Activated CD4-positive, alpha-beta T cell treated with anti-CD3 and anti-CD28 coated beads, Interleukin-2, amount 10 ng/mL, durations not matched to agents 7 days and 5 days (primary cell): ENCODE measurements at regions not wholly inside any gene's neighbourhood (a gene's known extent, or its start where the extent isn't known, plus 50 kb on each side); places are given as distances from the start of the nearest gene placed in this dataset.

Experiments
- CTCF ChIA-PET: fragments of 350-600 bp; sonication (Branson Sonifier 250); formaldehyde crosslinking; loops from one replicate; lab custom pipeline; 2021; ENCODE audit warnings: antibody characterized with exemption; lab: Charles Lee
- POLR2A ChIA-PET: fragments of 350-600 bp; sonication (Branson Sonifier 250); formaldehyde crosslinking; loops from one replicate; lab custom pipeline; 2021; ENCODE audit warnings: antibody characterized with exemption; lab: Charles Lee
- DNase-seq: peaks from one replicate; pipeline ENCODE4 v3.0.0-alpha.2; 2020
- H3K27ac Mint-ChIP-seq: one replicate; pipeline ENCODE4 v1.8.0; 2021; ENCODE audit warnings: mild to moderate bottlenecking, moderate library complexity, mixed read lengths
- H3K27me3 Mint-ChIP-seq: one replicate; pipeline ENCODE4 v1.8.0; 2021; ENCODE audit warnings: mixed read lengths
- H3K36me3 Mint-ChIP-seq: one replicate; pipeline ENCODE4 v1.8.0; 2021; ENCODE audit warnings: low read depth, mixed read lengths
- H3K4me1 Mint-ChIP-seq: one replicate; pipeline ENCODE4 v1.8.0; 2021; ENCODE audit warnings: mixed read lengths
- H3K4me3 Mint-ChIP-seq: one replicate; pipeline ENCODE4 v1.8.0; 2021; ENCODE audit warnings: mild to moderate bottlenecking, moderate library complexity, mixed read lengths
- H3K9me3 Mint-ChIP-seq: one replicate; pipeline ENCODE4 v1.8.0; 2021; ENCODE audit warnings: mixed read lengths

- Mint-ChIP-seq H3K27me3 (peaks cover 10% of the 10 kb centered on the region), H3K4me1 (peaks cover 5% of the 10 kb centered on the region), H3K4me3 (no peak overlapping the region), H3K9me3 (no peaks in the 10 kb centered on the region), H3K36me3 (no peaks in the 10 kb centered on the region), H3K27ac (no peak overlapping the region)
- ChIA-PET POLR2A (no interaction called here), CTCF (interaction anchor here (0.9 to 1.0 kb wide), 2 partner anchors 12 to 50 kb away, joined by 3 to 4 read pairs; no protein-coding TSS in a partner anchor)
- no peak for DNase-seq
These were observed 80.5 kb downstream of the CEBPB start for GRCh38 chr20:50271176-50271575.

GRCh38 chr20:50271612-50272011, 81.0 kb downstream of the CEBPB start:
- Mint-ChIP-seq H3K36me3 (no peaks in the 10 kb centered on the region), H3K27ac (no peak overlapping the region), H3K4me1 (peaks cover 4% of the 10 kb centered on the region), H3K9me3 (no peaks in the 10 kb centered on the region), H3K4me3 (no peak overlapping the region), H3K27me3 (peaks cover 10% of the 10 kb centered on the region)
- CTCF ChIA-PET = interaction anchor here (1.0 kb wide), 1 partner anchor 11 kb away, joined by 4 read pairs; no protein-coding TSS in a partner anchor
- POLR2A ChIA-PET = no interaction called here
- no peak for DNase-seq

GRCh38 chr20:50272030-50272723, 81.5 kb downstream of the CEBPB start:
- Mint-ChIP-seq H3K4me1 (peaks cover 4% of the 10 kb centered on the region), H3K36me3 (no peaks in the 10 kb centered on the region), H3K27ac (no peak overlapping the region), H3K4me3 (no peak overlapping the region), H3K9me3 (no peaks in the 10 kb centered on the region), H3K27me3 (peaks cover 14% of the 10 kb centered on the region)
- ChIA-PET CTCF (interaction anchor here (1.0 kb wide), 2 partner anchors 11 to 27 kb away, joined by 3 to 4 read pairs; no protein-coding TSS in a partner anchor), POLR2A (no interaction called here)
- DNase-seq = no peak

- ChIA-PET POLR2A (no interaction called here), CTCF (interaction anchor here (0.8 to 1.4 kb wide), 4 partner anchors 8 to 28 kb away, joined by 3 to 6 read pairs (median 3); no protein-coding TSS in a partner anchor)
- H3K27ac Mint-ChIP-seq = no peak overlapping the region
- H3K27me3 Mint-ChIP-seq = peaks cover 14% of the 10 kb centered on the region
- H3K9me3 Mint-ChIP-seq = no peaks in the 10 kb centered on the region
- H3K4me1 Mint-ChIP-seq = peaks cover 4% of the 10 kb centered on the region
- DNase-seq = no peak
- H3K36me3 Mint-ChIP-seq = no peaks in the 10 kb centered on the region
- no peak overlapping the region for H3K4me3 Mint-ChIP-seq
These were observed 82.3 kb downstream of the CEBPB start for GRCh38 chr20:50272724-50273446.

- H3K36me3 Mint-ChIP-seq = no peaks in the 10 kb centered on the region
- peaks cover 4% of the 10 kb centered on the region for H3K4me1 Mint-ChIP-seq
- CTCF ChIA-PET = interaction anchor here (0.8 to 1.4 kb wide), 4 partner anchors 8 to 29 kb away, joined by 3 to 6 read pairs (median 4); no protein-coding TSS in a partner anchor
- POLR2A ChIA-PET = interaction anchor here (0.8 kb wide), 1 partner anchor 90 kb away, joined by 4 read pairs; no protein-coding TSS in a partner anchor
- no peak overlapping the region for H3K4me3 Mint-ChIP-seq
- DNase-seq = no peak
- H3K9me3 Mint-ChIP-seq = no peaks in the 10 kb centered on the region
- peaks cover 15% of the 10 kb centered on the region for H3K27me3 Mint-ChIP-seq
- no peak overlapping the region for H3K27ac Mint-ChIP-seq
These were observed 83.2 kb downstream of the CEBPB start for GRCh38 chr20:50273601-50274491.

- H3K9me3 Mint-ChIP-seq = no peaks in the 10 kb centered on the region
- POLR2A ChIA-PET = interaction anchor here (0.8 kb wide), 1 partner anchor 89 kb away, joined by 4 read pairs; no protein-coding TSS in a partner anchor
- no peak for DNase-seq
- H3K4me3 Mint-ChIP-seq = no peak overlapping the region
- H3K27ac Mint-ChIP-seq = no peak overlapping the region
- H3K36me3 Mint-ChIP-seq = no peaks in the 10 kb centered on the region
- peaks cover 4% of the 10 kb centered on the region for H3K4me1 Mint-ChIP-seq
- CTCF ChIA-PET = interaction anchor here (0.6 to 1.2 kb wide), 5 partner anchors 10 to 475 kb away, joined by 3 to 6 read pairs (median 4); no protein-coding TSS in a partner anchor
- peaks cover 15% of the 10 kb centered on the region for H3K27me3 Mint-ChIP-seq
These were observed 84.2 kb downstream of the CEBPB start for GRCh38 chr20:50274570-50275430.

- Mint-ChIP-seq H3K36me3 (no peaks in the 10 kb centered on the region), H3K9me3 (no peaks in the 10 kb centered on the region), H3K4me3 (no peak overlapping the region), H3K27me3 (peaks cover 7% of the 10 kb centered on the region), H3K27ac (no peak overlapping the region), H3K4me1 (peaks cover under 1% of the 10 kb centered on the region)
- POLR2A ChIA-PET = no interaction called here
- no peak for DNase-seq
- CTCF ChIA-PET = interaction anchor here (1.0 to 1.2 kb wide), 4 partner anchors 9 to 190 kb away, joined by 3 to 6 read pairs (median 4); no protein-coding TSS in a partner anchor
These were observed 85.8 kb downstream of the CEBPB start for GRCh38 chr20:50276119-50277063.

GRCh38 chr20:50277064-50277415, 86.4 kb downstream of the CEBPB start:
- no peak overlapping the region for H3K27ac Mint-ChIP-seq
- DNase-seq = no peak
- H3K27me3 Mint-ChIP-seq = peaks cover 5% of the 10 kb centered on the region
- ChIA-PET CTCF (interaction anchor here (1.0 kb wide), 1 partner anchor 10 kb away, joined by 5 read pairs; no protein-coding TSS in a partner anchor), POLR2A (no interaction called here)
- H3K9me3 Mint-ChIP-seq = no peaks in the 10 kb centered on the region
- H3K4me3 Mint-ChIP-seq = no peak overlapping the region
- H3K36me3 Mint-ChIP-seq = no peaks in the 10 kb centered on the region
- H3K4me1 Mint-ChIP-seq = no peaks in the 10 kb centered on the region

- no peak for DNase-seq
- Mint-ChIP-seq H3K4me1 (peaks cover 2% of the 10 kb centered on the region), H3K9me3 (no peaks in the 10 kb centered on the region), H3K36me3 (no peaks in the 10 kb centered on the region), H3K27me3 (peaks cover 5% of the 10 kb centered on the region), H3K4me3 (no peak overlapping the region), H3K27ac (no peak overlapping the region)
- POLR2A ChIA-PET = no interaction called here
- CTCF ChIA-PET = interaction anchor here (1.0 kb wide), 1 partner anchor 11 kb away, joined by 5 read pairs; no protein-coding TSS in a partner anchor
These were observed 87.1 kb downstream of the CEBPB start for GRCh38 chr20:50277460-50278376.

- ChIA-PET POLR2A (no interaction called here), CTCF (no interaction called here)
- Mint-ChIP-seq H3K27ac (no peak overlapping the region), H3K4me3 (no peak overlapping the region), H3K4me1 (peaks cover 7% of the 10 kb centered on the region), H3K9me3 (no peaks in the 10 kb centered on the region), H3K27me3 (peaks cover 7% of the 10 kb centered on the region), H3K36me3 (no peaks in the 10 kb centered on the region)
- no peak for DNase-seq
These were observed 87.7 kb downstream of the CEBPB start for GRCh38 chr20:50278377-50278683.
